HG02623 (cell line): ENCODE measurements at regions not wholly inside any gene's neighbourhood (a gene's known extent, or its start where the extent isn't known, plus 50 kb on each side); places are given as distances from the start of the nearest gene placed in this dataset.
"Not testable (repeated sequence)": the region's sequence is repeated elsewhere in the genome, so short reads cannot be mapped to it uniquely, and the experiment has no call there.

ENCODE experiments used
- ATAC-seq: cut with Tn5 transposase; IDR thresholded peaks from one replicate; pipeline ENCODE4 v1.9.1; 2021; ENCODE audit warnings: moderate library complexity; ENCODE audit not compliant: unreplicated experiment

DNA sequence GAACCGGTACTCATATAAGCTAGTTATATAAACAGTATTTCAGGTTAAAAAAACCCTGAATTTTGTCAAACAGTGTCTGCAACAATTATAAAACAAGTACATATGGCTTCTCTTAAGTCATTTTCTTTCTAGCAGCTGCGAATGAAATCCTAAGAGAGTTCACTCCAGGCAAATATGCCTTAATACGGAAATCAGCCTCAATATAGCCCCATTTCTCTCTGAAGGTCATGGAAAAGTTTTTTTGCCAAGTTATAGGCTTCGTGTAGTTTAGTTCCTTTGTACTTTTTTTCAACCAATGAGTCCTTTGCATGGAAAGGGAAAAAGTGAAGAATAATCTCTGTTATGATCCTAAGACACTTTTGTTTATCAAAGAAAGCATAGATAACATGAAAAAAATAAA is 848.0 kb upstream of the ACO1 start:
- ATAC-seq: no peak

DNA sequence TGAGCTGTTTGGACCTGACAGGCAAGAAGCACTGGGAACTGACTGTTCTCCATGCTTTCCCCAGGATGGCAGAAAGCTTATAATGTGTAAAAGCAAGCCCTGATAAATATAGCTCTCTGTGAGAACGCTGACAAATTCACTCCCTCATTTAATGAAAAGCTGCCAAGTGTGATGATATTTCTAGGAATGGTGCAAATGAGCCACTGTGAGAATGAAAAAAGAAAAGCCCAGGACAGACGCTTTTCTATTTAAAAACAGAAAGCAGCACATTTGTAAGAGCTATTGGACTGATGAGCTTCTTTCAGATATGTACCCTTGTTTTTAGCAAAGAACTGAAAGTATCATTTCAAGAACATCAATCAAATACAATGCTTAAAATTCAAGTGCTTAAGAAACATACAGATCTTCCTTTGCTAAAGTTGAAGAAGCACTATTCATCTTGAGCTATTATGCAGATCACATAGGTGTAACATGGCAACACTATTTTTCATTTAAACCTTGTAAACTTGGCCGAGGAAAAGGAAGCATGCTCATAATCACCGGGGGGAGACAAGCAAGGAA is 842.6 kb upstream of the ACO1 start:
- no peak for ATAC-seq

DNA sequence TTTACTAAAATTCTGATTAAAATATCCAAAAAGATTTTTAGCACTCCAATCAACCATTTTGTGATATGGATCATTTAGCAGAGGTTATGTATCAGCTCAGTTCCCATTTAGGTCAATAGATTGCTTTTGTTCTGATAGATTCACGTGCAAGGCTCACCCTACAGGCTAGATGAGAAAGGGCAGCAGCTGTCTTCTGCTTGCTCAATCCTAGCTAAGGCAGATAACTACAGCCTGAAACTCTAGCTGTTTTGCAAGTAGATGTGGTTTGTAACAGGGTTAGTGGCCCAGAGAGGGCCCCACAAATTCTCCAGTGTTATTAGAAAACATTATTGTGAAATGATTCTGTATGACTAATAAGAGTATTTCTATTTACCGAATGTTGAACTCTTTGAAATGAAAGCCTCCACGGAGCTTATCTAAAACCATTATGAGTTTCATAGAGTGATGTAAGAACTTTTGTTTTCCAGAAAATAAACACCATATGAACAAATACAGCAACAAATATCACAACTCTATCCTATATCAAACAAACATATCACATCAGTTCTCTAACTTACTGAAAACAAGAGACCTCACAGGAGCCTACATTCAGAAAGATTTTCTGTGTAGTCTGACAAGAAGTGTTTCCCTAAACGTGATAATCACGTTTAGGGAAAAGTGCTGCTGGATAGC is 841.9 kb upstream of the ACO1 start:
- peak; percentile 99 for ATAC-seq

DNA sequence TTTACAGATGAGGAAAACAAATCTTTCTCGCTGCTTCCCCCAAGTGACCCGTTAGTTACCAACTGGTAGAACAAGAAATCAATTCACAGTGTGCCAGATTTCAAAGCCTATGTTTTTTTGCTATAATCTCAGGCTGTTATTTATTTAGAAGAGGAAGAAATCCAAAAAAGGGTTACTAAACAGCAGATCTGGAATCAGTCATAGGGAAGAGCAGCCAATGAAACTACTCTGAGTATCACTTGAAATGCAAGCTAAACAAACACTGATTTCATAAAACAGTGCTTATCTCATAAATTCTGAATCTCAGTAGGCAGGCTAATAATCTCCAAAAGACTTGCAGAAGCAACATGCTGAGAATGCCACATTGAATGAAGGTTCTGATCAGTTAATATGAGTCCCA is 829.5 kb upstream of the ACO1 start:
- no peak for ATAC-seq

DNA sequence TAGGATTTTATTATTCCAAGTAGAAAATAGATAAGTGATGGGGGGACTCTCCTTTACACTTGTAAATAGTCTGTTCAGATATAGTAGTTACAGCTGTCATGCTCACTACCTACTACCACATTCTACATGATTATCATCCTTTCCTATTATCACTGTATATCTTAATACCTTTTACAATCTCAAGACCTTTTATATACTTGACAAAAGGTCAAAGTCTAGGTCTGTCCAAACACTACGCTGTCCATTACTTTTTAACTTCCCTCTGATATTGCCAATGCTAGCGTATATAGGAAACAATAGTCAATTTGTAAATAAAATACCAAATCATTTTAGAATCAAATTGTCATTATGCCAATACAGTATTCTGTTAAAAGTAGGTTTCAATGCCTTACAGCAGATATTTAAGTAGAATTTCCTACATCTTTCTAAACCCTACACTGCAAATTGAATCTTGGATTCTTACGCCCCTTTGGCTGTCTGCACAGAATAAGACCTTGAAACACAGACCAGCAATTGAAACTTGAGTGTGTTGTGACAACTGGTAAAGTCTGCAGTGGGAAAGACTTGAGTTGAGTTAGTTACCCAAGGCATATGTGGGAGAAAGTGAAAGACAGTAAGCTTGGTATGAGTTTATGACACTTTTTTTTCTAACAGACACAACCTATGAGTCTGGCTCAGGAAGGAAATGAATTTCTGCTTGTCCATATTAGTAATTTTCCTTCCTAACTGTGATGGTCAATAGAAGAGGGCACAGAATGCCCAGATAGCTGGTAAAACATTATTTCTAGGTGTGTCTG is 827.6 kb upstream of the ACO1 start:
- no peak for ATAC-seq

DNA sequence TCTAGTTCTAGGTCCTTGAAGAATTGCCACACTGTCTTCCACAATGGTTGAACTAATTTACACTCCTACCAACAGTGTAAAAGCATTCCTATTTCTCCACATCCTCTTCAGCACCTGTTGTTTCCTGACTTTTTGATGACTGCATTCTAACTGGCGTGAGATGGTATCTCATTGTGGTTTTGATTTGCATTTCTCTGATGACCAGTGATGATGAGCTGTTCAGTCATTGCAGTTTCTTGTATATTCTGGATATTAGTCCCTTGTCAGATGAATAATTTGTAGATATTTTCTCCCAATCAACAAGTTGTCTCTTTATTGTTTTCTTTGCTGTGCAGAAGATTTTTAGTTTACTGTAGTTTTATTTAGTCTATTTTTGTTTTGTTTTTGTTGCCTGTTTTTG is 812.3 kb upstream of the ACO1 start:
- ATAC-seq: not testable (repeated sequence)

DNA sequence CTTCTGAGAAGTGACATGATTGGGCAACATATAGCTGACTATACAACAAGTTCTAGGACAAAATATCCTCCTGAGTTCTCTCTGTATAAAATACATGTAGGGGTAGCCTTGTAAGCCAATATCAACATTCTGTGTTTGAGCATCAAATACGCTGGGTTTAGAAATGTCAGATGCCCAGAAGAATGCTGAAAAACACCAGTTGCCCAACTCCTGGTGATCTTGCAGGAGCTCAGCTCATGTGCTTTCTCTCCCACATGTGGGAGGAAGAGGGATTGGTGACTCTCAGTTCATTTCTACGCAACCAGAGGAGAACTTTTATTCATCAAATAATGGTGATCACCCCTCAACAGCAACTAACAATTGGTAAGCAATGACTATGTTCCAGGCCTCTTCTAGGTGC is 810.9 kb upstream of the ACO1 start:
- no peak for ATAC-seq

DNA sequence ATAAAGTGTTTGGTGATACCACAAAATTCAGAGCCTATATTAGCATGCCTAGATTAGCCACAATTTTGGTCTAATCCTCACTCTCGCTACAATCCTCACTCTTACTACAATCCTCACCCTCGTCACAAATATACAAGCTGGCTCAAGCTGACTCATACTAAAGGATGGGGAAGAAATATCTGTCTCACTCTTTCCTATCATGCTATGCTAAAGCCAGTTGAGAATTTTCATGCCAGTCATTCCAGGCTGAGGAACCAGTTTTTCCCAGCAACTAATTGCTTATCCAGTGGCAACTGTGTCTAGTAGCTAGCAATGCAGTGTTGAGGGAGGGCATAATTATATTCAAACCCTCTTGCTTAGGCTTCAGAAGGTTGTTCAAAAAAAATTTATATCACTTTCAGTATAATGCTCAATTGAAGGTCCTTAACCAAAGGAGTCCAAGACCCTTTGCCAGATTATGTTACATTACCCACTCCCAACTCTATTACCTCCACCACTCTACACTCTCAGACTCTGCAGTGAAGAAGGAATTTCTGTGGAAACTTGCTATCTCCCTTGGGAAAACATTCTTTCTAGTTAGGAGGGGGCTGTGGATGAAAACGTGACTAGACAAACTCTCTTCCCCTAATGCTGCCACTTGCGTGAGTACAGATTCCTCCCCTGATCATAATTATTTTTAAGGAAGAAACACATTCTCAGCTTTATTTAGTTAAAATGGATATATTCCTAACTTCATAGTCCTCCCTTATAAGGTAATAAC is 810.3 kb upstream of the ACO1 start:
- no peak for ATAC-seq

DNA sequence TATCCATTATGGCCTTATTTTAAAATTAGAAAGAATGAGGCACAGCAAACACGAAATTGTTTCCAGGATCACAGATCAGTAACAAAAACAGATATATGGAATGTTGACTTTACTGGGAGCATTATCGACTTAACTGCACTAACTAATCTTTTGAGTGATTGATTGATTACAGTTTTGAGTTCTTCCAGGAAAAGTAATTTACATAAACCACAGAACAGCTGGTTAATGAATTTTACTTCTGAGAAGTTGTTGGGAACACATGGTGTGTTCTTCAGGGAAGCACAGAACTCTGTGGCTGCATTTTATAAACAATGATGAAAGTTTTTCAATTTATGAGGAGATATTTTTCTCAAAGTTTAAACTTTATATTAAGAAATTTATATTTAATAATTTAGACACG is 802.4 kb upstream of the ACO1 start:
- ATAC-seq: no peak

DNA sequence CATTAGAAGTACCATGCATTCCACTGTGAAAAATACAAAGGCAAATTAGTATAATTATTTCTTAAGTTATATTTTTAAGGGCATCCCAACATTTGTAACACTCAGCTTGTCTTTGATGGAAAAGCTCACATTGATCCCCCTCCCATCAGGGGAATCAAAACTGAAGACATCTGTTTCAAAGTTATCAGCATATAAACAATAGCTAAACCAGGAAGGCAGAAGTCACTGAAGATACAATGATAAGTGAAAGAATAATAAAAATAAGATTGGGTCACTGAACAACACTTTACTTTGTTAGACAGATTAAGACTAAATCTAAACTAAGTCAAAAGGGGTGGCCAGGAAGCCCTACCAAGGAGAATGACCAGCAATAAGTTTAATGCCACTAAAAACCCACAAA is 801.9 kb upstream of the ACO1 start:
- no peak for ATAC-seq

DNA sequence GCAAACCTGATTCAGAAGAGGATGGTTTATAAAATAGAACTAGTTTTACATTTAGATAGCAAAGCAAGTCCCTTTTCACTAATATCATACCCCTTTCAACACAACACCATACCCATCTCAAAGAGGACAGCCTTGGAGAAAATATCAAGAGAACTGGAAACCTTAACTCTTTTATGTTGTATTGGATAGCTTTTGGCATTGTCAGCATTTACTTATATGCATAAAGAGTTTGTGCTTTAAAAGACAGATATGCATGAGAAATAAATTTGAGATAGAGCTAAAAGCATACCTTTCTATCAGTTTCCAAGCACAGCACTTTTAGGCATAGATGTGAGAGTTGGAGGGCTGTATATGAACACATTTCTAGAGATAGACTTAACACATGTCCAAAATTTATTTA is 799.3 kb upstream of the ACO1 start:
- no peak for ATAC-seq

DNA sequence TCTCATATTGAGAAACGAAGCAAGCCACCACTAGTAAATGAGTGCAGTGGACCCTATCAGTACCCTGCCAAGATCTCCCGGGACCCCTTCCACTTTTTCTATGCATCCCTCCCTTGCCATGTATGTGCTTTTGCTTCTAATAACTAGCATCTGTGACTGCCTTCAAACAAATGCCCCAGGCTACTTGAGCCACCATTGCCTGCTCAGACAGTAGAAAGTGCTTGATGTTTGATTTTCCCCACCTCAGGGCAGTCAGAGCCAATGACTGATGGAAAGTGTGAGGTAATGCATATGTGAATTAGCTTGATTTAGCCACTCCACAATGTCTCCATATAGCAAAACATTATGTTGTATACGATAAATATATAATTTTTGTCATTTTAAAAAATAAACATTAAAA is 797.3 kb upstream of the ACO1 start:
- no peak for ATAC-seq

DNA sequence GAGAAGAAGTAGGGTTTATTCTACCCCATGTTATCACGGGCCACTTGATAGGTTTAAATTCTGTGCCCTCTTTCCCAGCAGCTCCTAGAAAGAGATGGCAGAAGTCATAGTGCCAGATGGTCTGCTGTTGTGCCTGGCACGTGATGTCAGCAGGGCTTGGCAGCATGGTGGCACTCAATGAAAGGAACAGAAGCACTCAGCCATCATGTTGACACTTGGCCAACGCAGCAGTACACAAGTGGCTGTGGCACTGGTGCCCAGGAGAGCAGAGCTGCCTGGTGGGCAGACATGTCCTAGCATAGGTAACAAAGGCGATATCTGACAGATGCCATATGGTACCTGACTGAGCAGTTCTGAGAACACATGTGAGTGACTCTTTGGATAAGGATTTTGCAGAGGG is 796.4 kb upstream of the ACO1 start:
- ATAC-seq: no peak

DNA sequence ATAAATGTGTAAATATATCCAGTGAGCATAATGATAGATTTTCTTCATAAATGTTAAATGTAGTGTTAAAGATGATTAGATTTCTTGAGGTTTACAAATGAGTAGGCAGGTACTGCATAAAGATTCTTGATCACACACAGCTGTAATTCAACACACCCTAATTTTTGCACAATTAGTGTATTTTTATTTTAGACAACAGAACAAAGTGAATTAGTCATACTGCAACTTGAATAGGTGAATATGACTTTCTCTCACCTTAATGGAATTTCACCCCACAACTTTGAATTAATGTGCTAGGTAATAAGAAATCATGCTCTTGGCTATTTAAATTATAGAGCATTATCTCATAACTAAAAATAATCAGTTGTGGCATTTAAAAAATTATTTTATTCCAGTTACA is 795.7 kb upstream of the ACO1 start:
- ATAC-seq: no peak

DNA sequence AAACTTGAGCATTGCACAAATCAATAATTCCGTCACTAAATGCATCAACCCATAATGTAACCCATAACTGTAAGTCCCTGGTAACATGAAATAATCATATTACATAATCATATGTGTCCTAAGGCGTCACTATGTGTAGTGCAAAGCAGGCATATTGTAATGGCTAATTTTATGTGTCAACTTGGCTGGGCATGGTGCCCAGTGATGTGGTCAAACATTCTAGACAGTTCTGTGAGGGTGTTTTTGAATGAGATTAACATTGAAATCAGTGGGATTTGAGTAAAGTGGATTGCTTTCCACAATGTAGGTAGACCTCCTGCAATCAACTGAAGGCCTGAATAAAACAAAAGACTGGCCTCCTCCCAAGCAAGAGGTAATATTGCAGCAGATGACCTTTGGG is 794.4 kb upstream of the ACO1 start:
- no peak for ATAC-seq

DNA sequence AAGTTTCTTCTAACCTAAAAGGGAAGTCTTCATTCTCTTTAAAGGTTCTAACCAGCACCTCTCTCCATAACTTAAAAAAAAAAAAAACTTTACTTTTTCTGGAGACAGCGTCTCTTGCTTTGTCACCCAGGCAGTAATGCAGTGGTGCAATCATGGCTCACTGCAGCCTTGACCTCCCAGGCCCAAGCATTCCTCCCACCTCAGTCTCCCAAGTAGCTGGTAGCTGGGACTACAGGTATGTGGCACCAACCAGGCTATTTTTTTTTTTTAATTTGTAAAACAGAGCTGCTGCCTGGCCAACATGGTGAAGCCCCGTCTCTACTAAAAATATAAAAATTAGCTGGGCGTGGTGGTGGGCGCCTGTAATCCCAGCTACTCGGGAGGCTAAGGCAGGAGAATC is 787.4 kb upstream of the ACO1 start:
- not testable (repeated sequence) for ATAC-seq

DNA sequence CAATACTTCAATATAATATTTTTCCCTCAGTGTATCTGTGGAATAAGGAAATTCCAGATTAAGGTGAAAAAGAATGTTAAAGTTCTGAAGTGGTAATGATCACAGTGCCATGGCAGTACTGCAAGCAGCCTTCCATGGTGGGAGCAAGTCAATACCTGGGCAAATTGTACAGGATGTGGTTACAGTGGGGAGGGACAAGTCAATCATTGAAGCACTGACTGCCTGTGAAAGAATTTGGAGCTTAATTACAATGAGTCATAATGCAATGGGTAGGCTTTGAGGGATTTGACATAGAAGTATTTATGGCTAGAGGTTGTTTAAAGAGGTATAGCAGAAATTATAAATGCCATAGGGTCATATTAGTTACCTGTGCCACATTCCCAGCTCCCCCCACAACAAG is 786.5 kb upstream of the ACO1 start:
- no peak for ATAC-seq

DNA sequence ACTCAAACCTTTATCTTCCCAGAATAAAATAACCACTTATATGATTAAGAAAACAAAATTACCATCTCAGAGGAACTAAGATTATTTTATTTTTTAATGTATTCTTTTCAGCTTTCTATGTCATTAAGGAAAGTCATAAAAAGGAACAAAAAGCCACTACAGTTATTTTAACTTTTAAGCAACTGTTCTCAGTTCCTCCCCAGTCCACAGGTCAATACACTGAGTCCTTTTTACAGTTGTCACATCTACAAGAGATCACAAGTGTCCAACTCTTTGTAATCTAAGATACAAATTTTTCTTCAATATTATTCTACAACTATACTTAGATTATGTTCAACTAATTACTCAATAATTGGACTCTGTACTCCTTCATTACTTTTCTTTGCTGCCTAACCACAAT is 782.8 kb upstream of the ACO1 start:
- ATAC-seq: no peak

DNA sequence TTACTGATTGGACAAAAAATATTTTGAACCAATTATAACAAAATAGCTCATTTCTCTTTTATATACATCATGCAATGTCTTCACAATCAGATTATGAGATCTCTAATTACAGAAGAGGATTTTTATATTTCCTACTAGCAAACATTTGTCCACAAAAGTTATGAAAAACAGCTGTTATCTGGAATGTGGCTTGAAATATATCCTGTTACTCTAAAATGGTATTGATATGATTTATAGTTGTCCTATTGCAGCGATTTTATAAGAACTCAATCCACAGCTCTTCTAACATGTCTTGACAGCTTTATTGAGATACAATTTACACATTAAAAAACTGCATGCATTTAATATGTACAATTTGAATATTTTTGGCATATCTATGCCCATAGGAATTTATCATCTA is 779.9 kb upstream of the ACO1 start:
- no peak for ATAC-seq

DNA sequence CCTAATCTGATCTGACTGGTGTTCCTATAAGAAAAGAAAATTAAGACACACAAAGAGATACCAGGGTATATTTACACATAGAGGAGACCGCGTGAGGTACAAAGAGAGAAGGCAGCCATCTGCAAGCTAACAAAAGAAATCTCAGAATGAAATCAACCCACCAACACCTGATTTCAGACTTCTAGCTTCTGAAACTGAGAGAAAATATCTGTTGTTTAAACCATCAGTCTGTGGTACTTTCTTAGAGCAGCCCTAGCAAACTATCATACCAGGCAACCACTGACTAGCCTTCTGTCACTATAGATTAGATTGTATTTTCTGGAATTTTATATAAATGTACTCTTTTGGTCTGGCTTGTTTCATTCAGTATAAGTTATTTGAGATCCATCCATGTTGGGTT is 779.3 kb upstream of the ACO1 start:
- ATAC-seq: no peak

DNA sequence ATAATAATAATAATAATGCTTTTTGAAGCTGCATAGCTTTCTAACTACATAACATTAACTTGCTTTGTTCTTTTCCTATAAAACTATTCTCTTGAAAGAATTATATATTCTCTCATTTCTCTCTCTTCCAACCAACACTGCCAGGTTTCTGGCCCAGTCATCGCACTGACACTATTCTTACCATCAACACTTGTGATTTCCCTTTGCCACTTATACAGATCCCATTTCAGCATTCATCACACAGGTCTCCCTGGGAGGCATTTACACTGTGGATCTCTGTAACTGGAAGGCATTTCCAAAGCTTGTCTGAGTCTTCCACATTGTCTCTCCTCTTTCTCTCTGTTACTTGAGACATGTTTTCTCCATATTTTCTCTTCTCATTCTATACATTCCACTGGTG is 777.8 kb upstream of the ACO1 start:
- ATAC-seq: no peak

DNA sequence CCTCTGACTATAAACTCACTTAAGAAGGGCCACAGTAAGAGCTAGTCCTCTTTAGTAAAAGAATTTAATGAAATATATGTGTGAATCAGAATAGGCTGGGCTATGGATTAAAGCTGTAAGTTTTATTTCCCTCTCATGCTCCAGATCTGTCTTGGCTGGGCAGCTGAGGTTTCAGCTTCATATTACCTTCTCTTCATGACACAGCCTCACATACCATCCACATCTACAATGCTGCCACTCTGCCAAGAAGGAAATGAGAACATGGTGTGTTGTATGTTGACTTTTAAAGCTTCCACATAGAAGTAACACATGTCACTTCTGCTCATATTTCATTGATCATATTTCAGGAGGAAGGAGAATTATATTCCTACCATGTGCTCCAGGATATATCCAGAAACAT is 776.0 kb upstream of the ACO1 start:
- no peak for ATAC-seq
